ENCODE measurements at regions not wholly inside any gene's neighbourhood (a gene's known extent, or its start where the extent isn't known, plus 50 kb on each side); places are given as distances from the start of the nearest gene placed in this dataset.

- no peak for DNase-seq (ENCODE audit: extremely low spot score)
- POLR2A ChIA-PET, result no interaction called here
- CTCF ChIA-PET, result no interaction called here
- no peak for TF ChIP-seq TARDBP (IDR thresholded peaks at IDR 0.05)
- TF ChIP-seq HDGF (IDR thresholded peaks at IDR 0.05; ENCODE audit: borderline replicate concordance), result no peak
- no peak for TF ChIP-seq ELF4 (IDR thresholded peaks at IDR 0.05)
- no peak for TF ChIP-seq NFRKB (IDR thresholded peaks at IDR 0.05)
- no peak for TF ChIP-seq SP1 (IDR thresholded peaks at IDR 0.05)
- no peak for TF ChIP-seq LEF1 (IDR thresholded peaks at IDR 0.05; ENCODE audit: borderline replicate concordance)
- TF ChIP-seq FOXK2 (IDR thresholded peaks at IDR 0.05), result no peak
- no peak for TF ChIP-seq SUZ12 (IDR thresholded peaks at IDR 0.05)
- no peak for TF ChIP-seq ARNT (IDR thresholded peaks at IDR 0.05)
- no peak for TF ChIP-seq ZNF384 (IDR thresholded peaks at IDR 0.05)
- TF ChIP-seq BHLHE40 (IDR thresholded peaks at IDR 0.05; ENCODE audit: borderline replicate concordance), result no peak
- no peak for TF ChIP-seq L3MBTL2 (conservative IDR thresholded peaks at IDR 0.05)
- no peak for TF ChIP-seq FOXA1 (IDR thresholded peaks at IDR 0.05)
- no peak for TF ChIP-seq FOXM1 (IDR thresholded peaks at IDR 0.05; ENCODE audit: borderline replicate concordance)
- no peak for TF ChIP-seq PKNOX1 (IDR thresholded peaks at IDR 0.05)
- TF ChIP-seq CTBP1 (IDR thresholded peaks at IDR 0.05; ENCODE audit: borderline replicate concordance), result no peak
These were observed 153.6 kb upstream of the TYRP1 start for GRCh38 chr9:12539580-12539975.

DNA sequence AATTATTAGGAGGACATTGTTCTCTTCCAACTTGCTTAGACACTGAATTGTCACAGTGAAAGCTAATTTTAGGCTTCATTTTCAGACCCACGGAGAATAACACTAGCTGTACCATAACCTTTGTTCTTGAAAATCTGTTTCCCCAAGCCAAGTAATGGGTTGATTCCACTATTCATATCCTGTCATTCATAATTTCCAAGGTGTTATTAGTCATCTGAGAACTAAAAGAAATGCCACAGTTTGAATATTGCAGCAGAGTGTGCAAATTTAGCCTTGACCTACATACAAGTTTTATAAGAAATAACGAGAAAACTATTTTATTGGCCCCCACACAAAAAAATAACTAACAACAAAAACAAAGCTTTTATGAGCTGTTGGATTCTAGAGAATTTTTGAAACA lies 148.5 kb upstream of the TYRP1 start:
- CTCF ChIA-PET, result interaction anchor here (1.0 to 1.2 kb wide), 3 partner anchors 11 to 96 kb away, joined by 3 to 4 read pairs (median 4); no protein-coding TSS in a partner anchor
- POLR2A ChIA-PET, result no interaction called here
- TF ChIP-seq FOXK2 (IDR thresholded peaks at IDR 0.05) (no peak), SUZ12 (IDR thresholded peaks at IDR 0.05) (no peak), FOXA1 (IDR thresholded peaks at IDR 0.05) (no peak), BHLHE40 (IDR thresholded peaks at IDR 0.05; ENCODE audit: borderline replicate concordance) (no peak), L3MBTL2 (conservative IDR thresholded peaks at IDR 0.05) (no peak), PKNOX1 (IDR thresholded peaks at IDR 0.05) (no peak), CTBP1 (IDR thresholded peaks at IDR 0.05; ENCODE audit: borderline replicate concordance) (no peak), FOXM1 (IDR thresholded peaks at IDR 0.05; ENCODE audit: borderline replicate concordance) (no peak), ZNF384 (IDR thresholded peaks at IDR 0.05) (no peak)
- no peak for DNase-seq (ENCODE audit: extremely low spot score)

- no peak for DNase-seq (ENCODE audit: extremely low spot score)
- ChIA-PET POLR2A (no interaction called here), CTCF (interaction anchor here (2.8 kb wide), 1 partner anchor 85 kb away, joined by 11 read pairs; no protein-coding TSS in a partner anchor)
- no peak for TF ChIP-seq FOXK2 (IDR thresholded peaks at IDR 0.05)
- no peak for TF ChIP-seq L3MBTL2 (conservative IDR thresholded peaks at IDR 0.05)
These were observed 138.5 kb upstream of the TYRP1 start for GRCh38 chr9:12554636-12555035.

GRCh38 chr9:12566404-12567090 lies 126.6 kb upstream of the TYRP1 start:
- POLR2A ChIA-PET, result no interaction called here
- no peak for TF ChIP-seq LEF1 (IDR thresholded peaks at IDR 0.05; ENCODE audit: borderline replicate concordance)
- no peak for TF ChIP-seq SUZ12 (IDR thresholded peaks at IDR 0.05)
- no peak for TF ChIP-seq L3MBTL2 (conservative IDR thresholded peaks at IDR 0.05)
- no peak for TF ChIP-seq ARNT (IDR thresholded peaks at IDR 0.05)
- TF ChIP-seq NFRKB (IDR thresholded peaks at IDR 0.05), result no peak
- TF ChIP-seq SP1 (IDR thresholded peaks at IDR 0.05), result no peak
- TF ChIP-seq PKNOX1 (IDR thresholded peaks at IDR 0.05), result no peak
- no peak for TF ChIP-seq FOXK2 (IDR thresholded peaks at IDR 0.05)
- TF ChIP-seq CTBP1 (IDR thresholded peaks at IDR 0.05; ENCODE audit: borderline replicate concordance), result no peak
- TF ChIP-seq ELF4 (IDR thresholded peaks at IDR 0.05), result no peak
- no peak for TF ChIP-seq FOXA1 (IDR thresholded peaks at IDR 0.05)
- no peak for TF ChIP-seq ZNF384 (IDR thresholded peaks at IDR 0.05)
- no peak for TF ChIP-seq FOXM1 (IDR thresholded peaks at IDR 0.05; ENCODE audit: borderline replicate concordance)
- no peak for TF ChIP-seq BHLHE40 (IDR thresholded peaks at IDR 0.05; ENCODE audit: borderline replicate concordance)
- TF ChIP-seq HDGF (IDR thresholded peaks at IDR 0.05; ENCODE audit: borderline replicate concordance), result no peak
- TF ChIP-seq TARDBP (IDR thresholded peaks at IDR 0.05), result no peak
- DNase-seq (ENCODE audit: extremely low spot score), result no peak
- CTCF ChIA-PET, result interaction anchor here (0.6 kb wide), 1 partner anchor 368 kb away, joined by 3 read pairs; no protein-coding TSS in a partner anchor

DNA sequence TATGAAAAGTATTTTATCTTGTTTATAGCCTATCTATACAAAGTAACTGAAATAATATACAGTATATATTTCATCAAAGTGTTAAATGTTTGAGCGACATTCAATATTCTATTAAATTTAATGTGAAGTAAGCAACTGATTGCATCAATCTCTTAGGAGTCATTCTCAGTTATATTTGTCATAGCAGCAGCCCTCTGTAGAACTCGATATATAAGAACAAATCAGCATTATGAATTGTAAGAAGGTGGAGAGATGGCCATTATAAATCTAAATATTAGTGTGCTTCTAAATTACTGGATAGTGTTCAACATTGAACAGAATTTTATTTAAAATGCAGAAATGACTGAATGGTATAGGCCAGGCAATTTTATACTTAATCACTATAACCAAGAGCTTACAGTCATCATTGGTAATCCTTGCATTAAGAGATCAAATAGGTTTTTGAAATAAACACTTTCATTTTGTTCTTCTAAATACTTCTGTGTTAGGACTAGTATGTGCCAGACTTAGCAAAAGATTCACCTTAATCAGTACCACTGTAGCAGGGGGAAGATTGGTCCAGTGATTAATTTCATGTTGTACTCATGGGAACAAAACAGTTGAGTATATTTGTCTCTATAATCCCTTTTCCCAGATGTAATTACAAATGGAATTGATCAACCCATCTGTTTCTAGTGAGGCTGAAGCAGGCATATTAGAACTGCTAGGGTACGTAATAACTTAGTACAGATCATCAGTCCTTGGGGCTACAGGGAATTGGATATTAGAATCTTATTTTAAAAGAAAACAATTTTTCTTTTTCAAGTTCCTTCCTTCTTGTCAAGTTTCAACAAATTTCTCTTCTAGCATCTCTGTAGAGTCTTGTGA lies 108.3 kb upstream of the TYRP1 start:
- POLR2A ChIA-PET, result no interaction called here
- DNase-seq (ENCODE audit: extremely low spot score), result no peak
- no peak for TF ChIP-seq NFRKB (IDR thresholded peaks at IDR 0.05)
- TF ChIP-seq FOXM1 (IDR thresholded peaks at IDR 0.05; ENCODE audit: borderline replicate concordance), result no peak
- TF ChIP-seq BHLHE40 (IDR thresholded peaks at IDR 0.05; ENCODE audit: borderline replicate concordance), result no peak
- no peak for TF ChIP-seq PKNOX1 (IDR thresholded peaks at IDR 0.05)
- TF ChIP-seq FOXK2 (IDR thresholded peaks at IDR 0.05), result no peak
- no peak for TF ChIP-seq LEF1 (IDR thresholded peaks at IDR 0.05; ENCODE audit: borderline replicate concordance)
- TF ChIP-seq FOXA1 (IDR thresholded peaks at IDR 0.05), result no peak
- TF ChIP-seq ARNT (IDR thresholded peaks at IDR 0.05), result no peak
- TF ChIP-seq L3MBTL2 (conservative IDR thresholded peaks at IDR 0.05), result no peak
- TF ChIP-seq HDGF (IDR thresholded peaks at IDR 0.05; ENCODE audit: borderline replicate concordance), result no peak
- CTCF ChIA-PET, result no interaction called here
